ENCODE measurements at regions not wholly inside any gene's neighbourhood (a gene's known extent, or its start where the extent isn't known, plus 50 kb on each side); places are given as distances from the start of the nearest gene placed in this dataset.

DNA sequence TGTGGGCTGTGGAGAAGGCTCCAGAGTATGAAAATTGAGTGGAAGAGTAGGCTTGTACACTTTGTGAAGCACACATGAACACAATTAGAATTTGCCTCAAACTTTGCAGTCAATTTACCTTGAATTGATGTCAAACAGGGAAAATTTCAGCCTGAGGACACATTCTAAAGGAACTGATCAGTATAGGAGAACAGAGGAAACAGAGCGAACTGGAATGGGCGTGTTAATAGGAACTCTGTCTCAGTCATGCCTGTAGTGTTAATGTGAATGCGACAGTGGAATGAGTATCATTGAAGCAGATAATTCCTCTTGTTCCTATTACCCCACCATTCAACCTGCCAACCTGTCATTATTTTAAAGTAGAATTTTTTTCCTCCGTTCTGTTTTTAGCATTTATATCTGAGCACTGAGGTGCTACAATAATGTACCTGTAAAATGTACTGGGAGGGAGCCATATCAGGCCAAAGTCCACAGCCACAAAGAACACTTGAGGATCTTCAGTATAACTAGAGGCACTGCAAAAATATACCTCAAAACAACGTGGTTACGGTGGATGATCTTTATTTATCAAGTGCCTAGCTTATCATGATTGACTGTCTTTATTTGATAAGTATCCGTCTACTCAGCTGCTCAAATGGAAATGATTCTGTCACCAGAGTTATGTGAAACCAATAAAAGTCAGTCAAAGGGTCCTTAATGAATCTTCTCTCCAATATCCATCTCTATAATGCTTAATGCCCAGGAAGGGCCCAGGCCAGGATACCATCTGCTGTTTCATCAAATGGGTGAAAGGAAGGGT lies 125.3 kb upstream of the STMND1 start:
- no peak for DNase-seq (ENCODE audit: low spot score)

DNA sequence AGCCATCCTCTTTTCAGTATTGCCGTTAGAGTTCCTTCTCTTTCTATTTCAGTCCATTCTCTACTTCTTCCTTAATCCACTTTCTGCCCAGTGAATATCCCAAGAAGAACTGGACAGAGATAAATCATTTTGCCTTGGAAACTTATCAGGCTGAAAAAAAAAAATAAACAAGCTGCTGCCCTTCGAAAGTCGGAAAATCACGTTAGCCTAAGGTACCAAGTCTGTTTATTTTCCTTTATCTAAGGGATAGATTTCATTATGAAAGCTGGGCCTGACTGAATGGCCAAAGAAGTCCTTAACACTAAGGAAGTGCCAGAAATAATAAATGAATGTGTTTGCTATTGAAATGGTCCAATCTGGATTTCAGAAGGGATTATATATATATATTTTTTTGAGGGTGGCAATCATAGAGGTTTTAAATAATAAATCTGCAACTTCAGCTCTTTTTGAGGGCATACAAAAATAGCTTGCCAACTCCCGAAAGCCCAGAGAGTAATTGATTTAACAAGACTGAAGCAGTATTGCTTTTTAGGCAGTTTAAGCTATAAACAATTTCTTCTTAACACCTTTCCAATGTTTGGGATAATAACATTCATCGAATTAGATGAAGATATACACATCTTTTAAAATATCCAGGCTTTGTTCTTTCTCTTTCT lies 127.0 kb upstream of the STMND1 start:
- no peak for DNase-seq (ENCODE audit: low spot score)

DNA sequence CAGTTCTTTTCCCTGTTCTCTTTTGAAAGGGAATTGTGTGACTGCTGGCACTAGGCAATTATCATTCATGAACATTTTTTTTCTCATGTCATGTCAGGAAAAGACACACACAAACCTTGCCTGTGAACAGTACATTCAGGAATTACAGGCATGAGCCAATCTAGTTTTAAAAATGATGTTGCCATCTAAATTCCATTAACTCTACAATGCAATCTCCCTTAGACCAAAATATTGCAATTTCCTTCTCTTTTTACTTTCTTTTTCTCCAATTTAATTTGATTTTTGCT lies 127.5 kb upstream of the STMND1 start:
- no peak for DNase-seq (ENCODE audit: low spot score)

DNA sequence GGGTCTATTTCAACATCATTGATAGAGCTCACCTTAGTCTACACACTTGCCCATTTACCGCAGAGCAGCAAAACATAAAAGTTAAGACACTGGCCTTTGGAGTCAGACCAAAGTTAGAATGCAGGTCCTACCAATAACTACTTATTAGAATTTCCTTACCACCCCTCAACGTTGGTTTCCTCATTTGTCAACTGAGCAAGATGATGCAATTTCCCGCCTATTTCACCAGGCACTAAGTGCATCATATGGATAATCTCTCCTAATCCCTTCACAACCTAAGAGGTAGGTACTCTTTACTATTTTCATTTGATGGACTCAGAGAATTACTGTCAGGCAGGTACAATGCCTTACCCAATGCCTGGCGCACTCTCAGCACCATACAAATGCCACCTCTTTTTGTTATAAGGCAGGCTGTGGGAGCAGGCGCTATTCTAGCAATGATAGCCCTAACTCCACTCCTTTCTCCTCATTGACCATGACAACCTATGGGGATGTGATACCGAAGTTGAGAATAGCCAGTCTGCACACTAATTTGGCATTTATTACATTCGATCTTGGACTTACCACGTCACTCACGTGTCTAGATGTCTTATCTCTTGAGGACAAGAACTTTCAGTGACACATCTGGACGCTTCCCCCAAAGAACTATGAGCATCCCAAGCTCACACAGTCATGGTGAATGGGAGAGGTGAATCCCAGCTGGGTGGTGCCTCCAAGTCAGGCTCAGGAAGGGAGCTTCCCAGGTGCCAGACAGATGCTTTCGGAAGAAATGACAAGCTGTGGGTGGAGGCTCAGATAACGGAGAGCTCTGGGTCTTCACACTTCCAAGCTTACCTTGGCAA lies 128.1 kb upstream of the STMND1 start:
- DNase-seq (ENCODE audit: low spot score): no peak

DNA sequence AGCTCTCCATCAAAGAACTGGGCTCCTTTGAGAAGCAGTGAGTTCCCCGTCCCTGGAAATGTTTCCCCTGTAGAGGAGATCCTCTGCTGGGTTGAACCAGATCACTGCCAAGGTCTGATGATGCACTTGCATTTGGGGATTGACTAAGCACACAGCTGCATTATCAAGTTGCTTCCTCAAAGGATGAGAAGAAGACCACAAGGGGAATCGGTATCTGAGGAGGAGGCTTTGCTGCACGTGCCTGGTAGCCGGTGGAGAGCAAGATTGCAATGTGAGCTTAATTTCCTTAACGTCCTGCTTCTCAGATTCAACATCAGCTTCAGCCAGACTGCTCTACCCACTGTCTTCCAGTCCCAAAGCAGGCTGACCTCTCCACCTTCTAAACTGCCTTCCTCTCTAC lies 128.8 kb upstream of the STMND1 start:
- DNase-seq (ENCODE audit: low spot score): no peak

DNA sequence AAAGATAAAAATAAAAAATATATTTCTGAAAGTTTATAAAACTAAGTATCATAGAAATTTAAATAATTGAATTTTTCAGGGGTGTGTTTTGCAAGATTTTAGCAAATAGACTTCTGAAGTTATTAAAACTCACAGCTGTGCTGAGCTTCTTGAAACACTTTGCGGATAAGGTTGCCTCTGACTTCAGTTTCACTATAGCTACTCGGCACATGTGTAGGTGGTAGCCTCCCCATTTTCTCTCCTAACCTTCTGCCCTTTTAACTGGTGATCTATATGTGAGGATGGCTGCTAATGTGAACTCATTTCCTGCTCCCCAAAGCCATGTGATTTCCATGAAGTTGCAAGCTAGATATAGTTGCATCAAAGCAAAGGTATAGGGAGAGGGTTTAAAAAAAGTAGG lies 129.3 kb upstream of the STMND1 start:
- no peak for DNase-seq (ENCODE audit: low spot score)

DNA sequence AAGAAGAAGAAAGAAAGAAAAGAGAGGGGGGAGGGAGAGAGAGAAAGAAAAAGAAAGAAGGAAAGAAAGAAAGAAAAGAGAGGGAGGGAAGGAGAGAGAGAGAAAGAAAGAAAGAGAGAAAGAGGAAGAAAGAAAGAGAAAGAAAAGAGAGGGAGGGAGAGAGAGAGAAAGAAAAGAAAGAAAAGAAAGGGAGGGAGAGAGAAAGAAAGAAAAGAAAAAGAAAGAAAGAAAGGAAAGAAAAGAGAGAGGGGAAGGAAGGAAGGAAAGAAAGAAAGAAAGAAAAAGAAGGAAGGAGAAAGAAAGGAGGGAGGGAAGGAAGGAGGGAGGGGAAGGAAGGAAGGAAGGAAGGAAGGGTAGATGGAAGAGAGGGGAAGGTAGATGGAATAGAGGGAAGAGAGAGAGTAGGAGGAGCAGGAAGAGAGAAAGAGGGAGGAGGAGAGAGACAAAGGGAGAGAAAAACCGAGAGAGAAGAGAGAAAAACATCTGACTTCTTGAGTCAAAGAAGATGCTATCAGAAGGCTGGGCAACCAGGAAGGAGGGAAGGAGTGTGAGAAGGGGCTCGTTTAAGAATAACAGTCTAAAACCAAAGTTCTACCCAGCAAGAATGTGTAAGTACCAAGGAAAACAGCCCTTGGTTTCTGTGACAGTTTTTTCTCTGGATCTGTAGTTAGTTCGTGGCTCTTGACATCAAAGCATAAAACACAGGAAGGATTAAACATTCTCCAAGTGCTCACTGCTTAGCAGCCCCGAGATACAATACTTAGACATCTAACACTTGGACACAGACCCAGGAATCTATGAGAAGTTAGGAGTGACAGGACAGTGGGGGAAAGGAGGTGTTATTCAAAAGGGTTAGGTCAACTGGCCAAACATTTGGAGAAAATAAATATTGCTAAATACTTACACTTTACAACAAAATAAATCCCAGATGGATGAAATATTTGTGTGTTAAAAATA lies 131.9 kb upstream of the STMND1 start:
- peak; percentile 49 for DNase-seq (ENCODE audit: low spot score)

DNA sequence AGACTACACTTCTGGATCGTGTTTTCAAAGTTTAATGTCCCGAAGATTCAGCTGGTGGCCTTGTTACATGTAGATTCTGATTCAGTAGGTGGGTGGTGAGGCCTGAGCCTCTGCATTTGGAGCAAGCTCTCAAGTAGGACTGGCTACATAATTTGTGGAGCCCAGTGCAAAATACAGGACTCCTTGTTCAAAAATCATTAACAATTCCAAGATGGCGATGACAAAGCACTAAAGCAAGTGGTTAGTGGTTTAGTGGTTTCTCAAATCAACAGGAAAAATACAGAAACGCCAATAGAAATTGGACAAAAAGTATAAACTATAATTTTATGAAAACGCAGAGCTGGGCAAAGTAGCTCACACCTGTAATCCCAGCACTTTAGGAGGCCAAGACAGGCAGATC lies 133.7 kb upstream of the STMND1 start:
- no peak for DNase-seq (ENCODE audit: low spot score)

DNA sequence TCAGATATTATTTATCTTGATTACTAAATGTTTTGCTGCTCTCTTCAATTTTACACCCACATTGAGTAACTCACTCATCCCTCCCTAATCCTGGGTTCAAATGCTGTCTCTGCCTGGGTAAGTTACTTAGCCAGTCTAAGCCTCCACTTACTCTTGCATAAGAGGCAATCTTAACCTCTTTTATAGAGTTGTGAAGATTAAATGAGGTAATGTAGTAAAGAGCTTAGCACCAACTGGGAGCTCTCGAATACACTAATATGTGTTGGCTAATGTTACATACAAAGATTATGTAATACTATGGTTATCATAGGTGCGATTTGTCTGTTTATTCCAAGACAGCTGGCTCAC lies 134.4 kb upstream of the STMND1 start:
- DNase-seq (ENCODE audit: low spot score): no peak

DNA sequence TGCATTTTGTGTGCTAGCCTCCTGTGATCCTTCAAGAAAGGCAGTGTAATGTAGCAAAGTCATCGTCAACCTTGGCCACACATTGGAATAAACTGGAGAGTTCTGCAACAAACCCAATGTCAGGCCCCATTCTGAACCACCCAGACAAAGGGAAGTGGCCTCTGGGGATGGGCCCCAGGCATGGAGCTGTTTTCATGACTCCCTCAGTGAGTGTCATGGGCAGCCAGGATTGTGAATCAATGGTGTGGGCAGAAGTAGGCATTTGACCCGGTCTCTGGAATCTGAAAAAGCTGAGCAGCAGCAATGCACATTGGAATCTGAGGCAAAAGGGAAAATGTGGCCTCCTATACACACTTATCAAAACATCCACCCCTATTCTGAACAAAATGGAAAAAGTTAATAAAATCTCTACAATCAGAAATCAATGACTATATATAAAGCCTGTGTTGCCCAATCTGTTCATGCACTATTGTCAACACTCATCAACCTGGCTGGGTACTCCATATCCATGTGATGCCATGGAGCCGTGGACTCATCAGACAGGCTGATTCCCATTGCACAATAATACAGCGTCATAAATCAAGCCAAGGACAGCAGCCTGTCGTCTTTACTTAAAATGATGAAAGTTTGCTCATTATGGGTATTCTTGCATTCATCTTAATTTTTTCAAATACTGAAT lies 134.9 kb upstream of the STMND1 start:
- DNase-seq (ENCODE audit: low spot score): peak; percentile 11

DNA sequence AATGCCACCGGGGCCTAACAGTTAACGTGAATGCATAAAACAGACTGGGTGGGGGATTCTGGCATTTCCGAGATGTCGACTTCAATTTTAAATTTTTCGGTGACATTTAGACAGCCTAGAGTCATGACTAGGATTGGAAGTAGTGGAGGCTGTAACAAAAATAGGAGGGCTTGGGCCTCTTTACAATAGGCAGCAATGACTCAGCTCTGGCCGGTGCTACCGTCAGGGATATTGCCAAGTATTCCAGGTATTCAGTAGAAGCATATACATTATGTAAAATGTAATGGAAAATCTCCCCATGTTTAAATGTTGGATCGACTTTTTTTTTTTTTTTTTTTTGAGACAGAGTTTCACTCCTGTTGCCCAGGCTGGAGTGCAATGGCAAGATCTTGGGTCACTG lies 136.2 kb upstream of the STMND1 start:
- DNase-seq (ENCODE audit: low spot score): no peak

DNA sequence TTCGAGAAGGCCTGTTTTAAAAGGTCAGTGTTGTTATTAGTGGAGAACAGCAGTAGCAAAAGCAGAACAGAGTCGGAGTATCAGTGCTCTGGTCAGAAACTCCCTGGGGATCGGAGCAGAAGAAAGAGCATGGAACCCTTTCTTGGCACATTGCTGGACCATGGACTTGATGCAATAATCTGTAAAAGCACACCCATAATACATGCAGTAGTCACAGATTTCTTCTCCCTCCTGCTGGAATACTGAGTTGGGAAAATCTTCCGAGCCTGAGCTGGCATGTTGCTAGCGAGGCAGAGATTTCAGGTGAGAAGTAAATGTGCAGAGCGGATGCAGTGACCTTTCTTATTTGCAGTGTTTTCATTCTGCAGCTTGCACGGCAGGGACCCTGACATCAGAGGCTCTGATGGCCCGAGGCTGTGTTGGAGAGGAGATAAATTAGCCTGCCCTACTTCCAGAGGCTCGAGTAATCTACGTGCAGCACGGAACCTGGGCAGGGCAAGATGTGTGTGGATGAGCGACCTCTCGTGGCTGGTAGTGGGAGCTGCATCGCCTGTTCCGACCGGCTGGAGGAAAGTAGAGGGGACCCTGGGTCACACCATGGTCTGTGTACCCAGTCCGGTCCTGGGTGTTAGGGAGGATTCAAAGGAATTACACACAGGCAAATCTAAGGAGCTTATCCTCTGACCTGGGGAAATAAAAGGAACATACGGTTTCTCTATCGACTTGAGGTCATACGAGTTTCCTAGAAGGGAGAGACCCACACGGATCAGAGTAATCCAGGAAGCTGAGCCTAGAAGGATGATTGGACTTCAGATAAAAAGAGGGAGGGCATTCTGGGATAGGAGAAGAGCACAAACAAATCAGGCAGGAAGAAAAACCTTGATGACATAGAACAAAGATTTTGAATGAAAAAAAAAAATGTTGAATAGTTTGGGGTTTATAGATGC lies 137.0 kb upstream of the STMND1 start:
- peak; percentile 72 for DNase-seq (ENCODE audit: low spot score)

DNA sequence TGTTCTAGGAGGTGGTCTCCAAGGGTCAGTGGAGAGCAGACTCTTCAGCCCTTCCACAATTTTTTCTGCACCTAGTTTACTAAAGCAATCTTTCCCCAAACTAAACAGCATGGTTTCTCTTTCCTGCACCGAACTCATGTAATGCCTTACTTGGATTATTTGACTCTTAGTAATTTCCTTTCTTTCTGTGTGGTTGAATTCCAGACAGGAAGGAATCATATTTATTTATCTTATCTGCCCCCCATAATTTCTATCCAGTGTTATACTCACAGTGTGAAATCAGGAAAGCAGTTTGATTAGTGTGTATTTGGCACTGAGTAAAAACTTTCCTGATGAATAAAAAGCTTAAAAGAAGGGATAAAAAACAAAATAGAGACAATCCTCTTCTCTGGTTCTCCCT lies 140.3 kb upstream of the STMND1 start:
- no peak for DNase-seq (ENCODE audit: low spot score)

DNA sequence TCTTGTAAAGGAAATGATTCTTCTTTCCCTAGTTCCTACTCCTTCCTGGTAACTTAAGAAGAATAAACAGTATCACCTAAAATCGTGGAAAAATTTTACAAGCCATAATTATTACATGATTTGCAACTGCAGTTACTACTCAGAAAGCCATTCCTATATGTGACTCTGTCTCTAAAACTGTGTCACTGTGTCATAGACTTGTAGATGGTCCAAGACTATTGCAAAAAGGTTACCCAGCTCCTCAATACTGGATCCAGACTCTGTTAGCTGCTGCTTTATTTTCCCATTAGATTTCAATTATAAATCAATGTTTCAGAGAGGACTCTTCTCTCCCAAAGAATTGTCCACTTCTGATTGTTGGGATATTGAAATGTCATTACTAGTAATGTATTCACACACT lies 142.1 kb upstream of the STMND1 start:
- DNase-seq (ENCODE audit: low spot score): no peak

DNA sequence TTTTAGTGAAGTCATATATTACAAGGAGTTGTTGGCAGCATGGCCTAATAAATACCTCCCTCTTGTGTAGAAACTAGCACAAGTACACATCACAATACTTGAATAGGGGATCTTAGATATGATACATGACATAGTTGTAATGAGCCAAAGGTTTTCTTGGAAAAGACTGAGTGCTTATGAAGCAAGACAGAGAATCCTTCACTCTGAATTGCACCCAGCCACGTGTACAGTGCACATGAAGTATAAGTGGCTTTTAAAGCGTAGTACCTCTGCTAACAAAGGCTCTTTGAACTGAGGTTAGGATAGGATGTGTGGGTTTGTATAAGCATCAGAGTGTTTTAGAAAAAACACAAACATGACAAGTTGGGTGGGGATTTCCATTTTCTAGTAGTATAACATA lies 145.5 kb upstream of the STMND1 start:
- DNase-seq (ENCODE audit: low spot score): no peak

DNA sequence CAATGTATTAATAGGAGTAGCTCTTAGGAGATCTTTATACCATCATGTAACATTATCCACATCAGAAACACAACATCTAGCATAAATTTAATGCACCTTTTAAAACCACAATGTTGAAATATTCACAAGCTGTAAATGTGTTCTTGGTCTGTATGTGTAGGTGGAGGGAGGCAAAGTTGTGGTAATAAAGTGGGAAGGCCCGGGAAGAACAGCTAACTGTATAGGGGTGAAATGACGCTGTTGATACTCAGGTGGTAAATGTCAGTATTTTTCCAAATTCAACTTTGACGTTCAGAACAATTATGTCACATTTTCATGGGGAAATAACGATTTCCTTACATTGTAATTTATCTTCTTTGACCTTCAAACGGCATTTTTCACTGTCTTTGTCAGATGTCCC lies 146.0 kb upstream of the STMND1 start:
- no peak for DNase-seq (ENCODE audit: low spot score)

DNA sequence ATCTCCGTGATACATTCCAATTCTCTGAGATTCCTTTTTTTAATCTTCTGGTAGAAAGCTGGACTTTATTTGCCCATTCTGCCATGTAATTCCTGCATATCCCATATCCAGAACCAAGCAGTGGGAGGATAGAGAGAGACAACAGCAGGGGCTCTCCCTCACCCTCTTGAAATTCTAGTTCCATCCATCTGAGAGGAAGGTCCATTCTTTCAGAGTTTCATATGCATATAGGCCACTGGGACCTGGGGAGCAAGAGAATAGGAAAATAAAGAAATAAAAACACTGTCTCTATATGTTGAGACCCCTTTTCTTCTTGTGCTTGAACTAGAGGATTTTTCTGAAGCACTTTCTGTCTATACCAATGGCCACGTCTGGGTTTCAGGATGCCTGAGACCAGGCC lies 147.9 kb upstream of the STMND1 start:
- DNase-seq (ENCODE audit: low spot score): no peak

DNA sequence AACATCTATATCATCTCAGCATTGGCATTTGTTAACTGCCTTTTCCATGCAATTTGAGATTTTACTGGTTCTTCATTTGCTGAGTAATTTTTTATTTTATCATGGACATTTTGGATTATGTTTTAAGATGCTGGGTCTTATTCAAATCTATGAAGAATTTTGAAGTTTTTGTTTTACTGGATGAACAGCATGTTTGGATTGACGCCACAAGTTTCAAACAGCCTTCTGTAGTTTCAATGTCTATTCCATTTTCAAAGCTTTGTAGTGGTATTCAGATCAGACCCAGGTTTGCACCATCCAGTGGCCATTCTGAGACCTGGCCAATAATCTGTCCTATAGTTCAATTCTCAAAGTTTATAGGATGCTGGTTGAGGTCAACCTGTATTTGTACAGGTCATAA lies 148.4 kb upstream of the STMND1 start:
- no peak for DNase-seq (ENCODE audit: low spot score)

DNA sequence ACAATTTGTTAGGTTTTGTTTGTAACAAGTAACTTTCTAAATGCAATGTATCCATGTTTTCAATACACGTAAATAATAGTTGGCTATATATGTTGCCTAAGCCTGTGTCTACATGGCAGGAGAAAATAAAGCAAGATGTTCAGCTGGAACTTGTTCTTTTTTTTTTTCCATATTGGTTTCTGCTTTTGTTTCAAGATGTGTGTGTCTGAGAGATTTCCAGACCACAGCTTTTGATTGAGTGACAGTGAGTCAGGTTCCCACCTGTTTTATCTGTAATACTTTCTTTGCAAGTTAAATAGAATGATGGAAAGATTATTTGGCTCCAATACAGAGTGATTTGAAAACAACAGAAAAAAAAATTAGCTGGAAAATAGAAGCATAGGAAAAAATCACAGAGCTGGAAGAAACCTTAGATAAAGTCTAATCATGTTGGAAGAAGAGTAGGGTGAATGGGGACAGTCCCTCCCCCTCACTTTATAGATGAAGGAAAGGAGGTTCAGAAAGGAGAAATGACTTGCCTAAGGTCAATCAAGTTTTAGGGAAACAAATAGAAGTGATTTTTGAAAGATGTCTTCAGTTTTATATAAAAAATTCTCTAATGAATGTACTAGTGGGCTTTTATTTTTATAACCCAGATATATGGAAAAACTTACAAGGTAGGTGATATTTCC lies 150.9 kb upstream of the STMND1 start:
- DNase-seq (ENCODE audit: low spot score): no peak

DNA sequence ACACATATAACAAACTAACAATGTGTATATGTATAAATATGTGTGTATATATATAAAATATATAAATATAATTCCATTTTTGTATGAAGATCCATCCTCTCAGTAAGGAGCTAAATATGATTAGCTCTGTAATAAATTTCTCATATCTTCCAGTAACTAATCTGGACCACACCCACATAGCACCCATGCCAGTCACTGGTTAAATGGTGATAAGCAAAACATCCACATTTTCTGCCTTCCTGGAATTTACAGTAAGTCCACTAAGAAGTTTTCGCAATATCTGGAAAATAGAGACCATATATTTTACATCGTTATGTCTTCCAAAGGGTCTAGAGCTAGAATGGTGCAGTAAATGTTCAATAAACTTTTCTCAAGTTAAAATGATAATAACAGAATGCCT lies 151.5 kb upstream of the STMND1 start:
- no peak for DNase-seq (ENCODE audit: low spot score)
